ENCODE measurements at regions not wholly inside any gene's neighbourhood (a gene's known extent, or its start where the extent isn't known, plus 50 kb on each side); places are given as distances from the start of the nearest gene placed in this dataset.

- ATAC-seq (no peak), DNase-seq (no peak)
- intact Hi-C loops (cut with DNase I; ENCODE audit: low total_unique reads) (no loop called here), in situ Hi-C loops (cut with MboI; ENCODE audit: low sequenced_read_pairs in 4 of 4) (no loop called here)
- Histone ChIP-seq H3K36me3 (no peaks in the 10 kb centered on the region), H3K4me3 (no peak overlapping the region), H3K4me1 (peaks cover 6 to 11% of the 10 kb centered on the region in 2 donors), H3K9me3 (no peaks in the 10 kb centered on the region), H3K27ac (no peak overlapping the region), H3K27me3 (no peaks in the 10 kb centered on the region)
- TF ChIP-seq CTCF (IDR thresholded peaks at IDR 0.05 in 4 of 5, conservative IDR thresholded peaks at IDR 0.05 in 1 of 5) (no peak), POLR2A (IDR thresholded peaks at IDR 0.05) (no peak)
These were observed 718.7 kb upstream of the CBLB start for GRCh38 chr3:106587551-106587950.

- H3K4me1 ChIP-seq: peaks cover 6 to 11% of the 10 kb centered on the region in 2 donors
- no peak overlapping the region for H3K27ac ChIP-seq
- no peaks in the 10 kb centered on the region for H3K27me3 ChIP-seq
- H3K9me3 ChIP-seq: no peaks in the 10 kb centered on the region
- intact Hi-C loops (cut with DNase I; ENCODE audit: low total_unique reads) (no loop called here), in situ Hi-C loops (cut with MboI; ENCODE audit: low sequenced_read_pairs in 4 of 4) (no loop called here)
- DNase-seq (no peak), ATAC-seq (no peak)
- no peak overlapping the region for H3K4me3 ChIP-seq
- no peaks in the 10 kb centered on the region for H3K36me3 ChIP-seq
- TF ChIP-seq CTCF (IDR thresholded peaks at IDR 0.05 in 4 of 5, conservative IDR thresholded peaks at IDR 0.05 in 1 of 5): no peak
- TF ChIP-seq POLR2A (IDR thresholded peaks at IDR 0.05): no peak
These were observed 719.9 kb upstream of the CBLB start for GRCh38 chr3:106588739-106589138.

DNA sequence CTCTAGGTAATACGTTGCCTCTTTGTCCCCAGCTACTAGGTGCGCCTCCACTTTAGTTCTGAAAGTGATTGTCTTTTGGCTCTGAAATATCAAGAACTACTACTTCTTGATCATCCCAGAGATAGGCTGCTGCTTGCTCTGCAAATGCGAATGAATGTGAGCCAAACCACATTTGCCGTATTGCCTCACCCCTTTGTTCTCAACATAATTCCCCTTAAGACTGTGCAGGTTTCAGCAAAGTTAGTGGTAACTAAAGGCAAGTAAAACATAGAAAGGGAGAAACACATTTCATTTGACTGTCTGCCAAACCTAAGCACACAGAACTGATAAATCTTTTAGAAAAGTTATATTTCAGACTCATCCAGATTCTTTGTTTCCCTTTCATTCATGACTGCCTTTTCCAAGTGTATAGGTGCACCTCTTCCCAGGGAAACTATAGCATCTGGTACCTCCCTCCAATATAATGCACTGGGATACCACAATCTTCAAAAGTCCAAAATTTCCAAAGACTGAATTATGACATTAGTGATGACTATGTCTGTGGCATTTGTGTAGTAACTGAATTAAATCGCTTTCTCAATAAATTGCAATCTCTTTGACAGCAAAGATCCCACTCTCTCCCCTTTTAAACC, 720.6 kb upstream of the CBLB start:
- Histone ChIP-seq H3K27me3 (no peaks in the 10 kb centered on the region), H3K4me1 (peaks cover 6 to 11% of the 10 kb centered on the region in 2 donors), H3K4me3 (no peak overlapping the region), H3K9me3 (no peaks in the 10 kb centered on the region), H3K36me3 (no peaks in the 10 kb centered on the region), H3K27ac (no peak overlapping the region)
- intact Hi-C loops (cut with DNase I; ENCODE audit: low total_unique reads) (no loop called here), in situ Hi-C loops (cut with MboI; ENCODE audit: low sequenced_read_pairs in 4 of 4) (no loop called here)
- ATAC-seq: no peak
- no peak for TF ChIP-seq POLR2A (IDR thresholded peaks at IDR 0.05)
- no peak for TF ChIP-seq CTCF (IDR thresholded peaks at IDR 0.05 in 4 of 5, conservative IDR thresholded peaks at IDR 0.05 in 1 of 5)
- no peak for DNase-seq

GRCh38 chr3:106590216-106590615, 721.4 kb upstream of the CBLB start:
- Histone ChIP-seq H3K36me3 (no peaks in the 10 kb centered on the region), H3K4me3 (no peak overlapping the region), H3K27ac (no peak overlapping the region), H3K9me3 (no peaks in the 10 kb centered on the region), H3K27me3 (no peaks in the 10 kb centered on the region), H3K4me1 (peaks cover 6 to 11% of the 10 kb centered on the region in 2 donors)
- in situ Hi-C loops (cut with MboI; ENCODE audit: low sequenced_read_pairs in 4 of 4): no loop called here
- intact Hi-C loops (cut with DNase I; ENCODE audit: low total_unique reads): no loop called here
- ATAC-seq (no peak), DNase-seq (no peak)
- TF ChIP-seq POLR2A (IDR thresholded peaks at IDR 0.05) (no peak), CTCF (IDR thresholded peaks at IDR 0.05 in 4 of 5, conservative IDR thresholded peaks at IDR 0.05 in 1 of 5) (no peak)

GRCh38 chr3:106593381-106593780, 724.6 kb upstream of the CBLB start:
- Histone ChIP-seq H3K27ac (no peak overlapping the region), H3K9me3 (no peaks in the 10 kb centered on the region), H3K4me3 (no peak overlapping the region), H3K4me1 (peaks cover 6 to 11% of the 10 kb centered on the region in 2 donors), H3K27me3 (no peaks in the 10 kb centered on the region), H3K36me3 (no peaks in the 10 kb centered on the region)
- TF ChIP-seq POLR2A (IDR thresholded peaks at IDR 0.05): no peak
- no peak for TF ChIP-seq CTCF (IDR thresholded peaks at IDR 0.05 in 4 of 5, conservative IDR thresholded peaks at IDR 0.05 in 1 of 5)
- ATAC-seq (no peak), DNase-seq (no peak)
- in situ Hi-C loops (cut with MboI; ENCODE audit: low sequenced_read_pairs in 4 of 4) (no loop called here), intact Hi-C loops (cut with DNase I; ENCODE audit: low total_unique reads) (no loop called here)
